GM18873 (cell line): ENCODE measurements at regions not wholly inside any gene's neighbourhood (a gene's known extent, or its start where the extent isn't known, plus 50 kb on each side); places are given as distances from the start of the nearest gene placed in this dataset.

Experiments
- ATAC-seq: cut with Tn5 transposase; IDR thresholded peaks from one replicate; pipeline ENCODE4 v1.9.1; 2021; ENCODE audit warnings: mild to moderate bottlenecking, moderate library complexity, moderate number of reproducible peaks; ENCODE audit not compliant: unreplicated experiment, low FRiP score

GRCh38 chr1:170310014-170310405 is 164.3 kb downstream of the NTMT2 start:
- no peak for ATAC-seq

GRCh38 chr1:170310951-170311350 is 165.2 kb downstream of the NTMT2 start:
- ATAC-seq, result no peak

GRCh38 chr1:170313306-170313705 is 167.5 kb downstream of the NTMT2 start:
- no peak for ATAC-seq

GRCh38 chr1:170316270-170316669 is 170.5 kb downstream of the NTMT2 start:
- no peak for ATAC-seq

- ATAC-seq, result no peak
Measured at GRCh38 chr1:170318141-170318540, 172.4 kb downstream of the NTMT2 start.

- ATAC-seq, result no peak
Measured at GRCh38 chr1:170318736-170319135, 173.0 kb downstream of the NTMT2 start.

GRCh38 chr1:170321113-170321512 is 175.4 kb downstream of the NTMT2 start:
- ATAC-seq, result no peak

GRCh38 chr1:170326186-170326585 is 180.4 kb downstream of the NTMT2 start:
- no peak for ATAC-seq

- ATAC-seq, result no peak
Measured at GRCh38 chr1:170332801-170333200, 187.0 kb downstream of the NTMT2 start.

GRCh38 chr1:170337413-170337994 is 191.7 kb downstream of the NTMT2 start:
- ATAC-seq, result no peak

- ATAC-seq, result no peak
Measured at GRCh38 chr1:170339534-170339933, 192.4 kb upstream of the GORAB start.

GRCh38 chr1:170340308-170340707 is 191.7 kb upstream of the GORAB start:
- no peak for ATAC-seq

GRCh38 chr1:170351366-170351946 is 180.5 kb upstream of the GORAB start:
- no peak for ATAC-seq

GRCh38 chr1:170354246-170354645 is 177.7 kb upstream of the GORAB start:
- ATAC-seq, result no peak

GRCh38 chr1:170354690-170355089 is 177.3 kb upstream of the GORAB start:
- no peak for ATAC-seq

GRCh38 chr1:170355267-170355801 is 176.6 kb upstream of the GORAB start:
- ATAC-seq, result no peak

GRCh38 chr1:170356585-170356984 is 175.4 kb upstream of the GORAB start:
- ATAC-seq, result no peak

GRCh38 chr1:170357750-170358149 is 174.2 kb upstream of the GORAB start:
- no peak for ATAC-seq

- no peak for ATAC-seq
Measured at GRCh38 chr1:170360601-170361000, 171.4 kb upstream of the GORAB start.

GRCh38 chr1:170365331-170365730 is 166.6 kb upstream of the GORAB start:
- ATAC-seq, result no peak

- ATAC-seq, result no peak
Measured at GRCh38 chr1:170366980-170367379, 165.0 kb upstream of the GORAB start.

GRCh38 chr1:170367615-170368014 is 164.4 kb upstream of the GORAB start:
- ATAC-seq, result no peak
